Right lobe of liver (tissue), 6 donors: ENCODE measurements at regions not wholly inside any gene's neighbourhood (a gene's known extent, or its start where the extent isn't known, plus 50 kb on each side); places are given as distances from the start of the nearest gene placed in this dataset.

Experiments used
- ATAC-seq, 4 donors: fragments of 200-7000 bp; cut with Tn5 transposase; one replicate each; pipeline ENCODE4 v1.9.1; 2020; ENCODE audit warnings: mild to moderate bottlenecking in 4 of 4, moderate library complexity in 4 of 4
- DNase-seq, 3 donors: peaks; one replicate each; pipeline ENCODE4 v3.0.0-alpha.2; 2020
- H3K27ac ChIP-seq, 3 donors: fragments of 200-600 bp; one replicate each; pipeline ENCODE4 v1.8.0; 2022
- H3K27me3 ChIP-seq, 2 donors: fragments of 200-600 bp; one replicate each; pipeline ENCODE4 v1.8.0; 2022
- H3K36me3 ChIP-seq, 4 donors: fragments of 200-600 bp; sonication (generic) in 1 of 4; one replicate each; pipeline versions ENCODE4 v1.5.1 to v1.8.0; 2017 to 2022; ENCODE audit warnings: control low read depth in 1 of 4
- H3K4me1 ChIP-seq, 4 donors: fragments of 200-600 bp; sonication (generic) in 1 of 4; one replicate each; pipeline versions ENCODE4 v1.5.1 to v1.8.0; 2017 to 2022; ENCODE audit warnings: control low read depth in 1 of 4
- H3K4me3 ChIP-seq, 3 donors: fragments of 200-600 bp; one replicate each; pipeline ENCODE4 v1.8.0; 2022
- H3K9me3 ChIP-seq, 4 donors: fragments of 200-600 bp; sonication (generic) in 1 of 4; one replicate each; pipeline versions ENCODE4 v1.5.1 to v1.8.0; 2017 to 2022; ENCODE audit warnings: control low read depth in 1 of 4
- POLR2A ChIP-seq: fragments of 450-650 bp; IDR thresholded peaks from one replicate; pipeline ENCODE4 v1.6.1; 2017; ENCODE audit warnings: antibody characterized with exemption, mild to moderate bottlenecking
- WGBS: methylation state at CpG from one replicate; pipeline ENCODE4 v1.1.6; 2018; ENCODE audit warnings: low coverage, low lambda C conversion rate; ENCODE audit not compliant: insufficient coverage; ENCODE audit errors: missing lambda C conversion rate; 5-methylcytosine and 5-hydroxymethylcytosine counted together
- intact Hi-C, 2 donors: fragments of 100-400 bp; cut with DNase I; formaldehyde crosslinking; loops; one replicate each; pipeline versions ENCODE4 v1.11.2 to v1.14.1; 2022
- TF ChIP-seq, protein P1 (sequence below), 4 donors: fragments of 200-600 bp in 3 of 4; fragments of 450-650 bp in 1 of 4; IDR thresholded peaks; one replicate each; pipeline versions ENCODE4 v1.5.1 to v1.8.0; 2016 to 2022; ENCODE audit warnings: antibody characterized with exemption in 4 of 4, mild to moderate bottlenecking in 2 of 4
- donor health status: DM: no; HTN: yes; CAD: no.
- donor health status: DM: no; HTN: no; CAD: no.
- donor health status: DM: no; HTN: no; CAD: no.
- donor health status: DM: no; HTN: yes; CAD: no.
- donor health status: DM: no; HTN: yes; CAD: no.

DNA sequence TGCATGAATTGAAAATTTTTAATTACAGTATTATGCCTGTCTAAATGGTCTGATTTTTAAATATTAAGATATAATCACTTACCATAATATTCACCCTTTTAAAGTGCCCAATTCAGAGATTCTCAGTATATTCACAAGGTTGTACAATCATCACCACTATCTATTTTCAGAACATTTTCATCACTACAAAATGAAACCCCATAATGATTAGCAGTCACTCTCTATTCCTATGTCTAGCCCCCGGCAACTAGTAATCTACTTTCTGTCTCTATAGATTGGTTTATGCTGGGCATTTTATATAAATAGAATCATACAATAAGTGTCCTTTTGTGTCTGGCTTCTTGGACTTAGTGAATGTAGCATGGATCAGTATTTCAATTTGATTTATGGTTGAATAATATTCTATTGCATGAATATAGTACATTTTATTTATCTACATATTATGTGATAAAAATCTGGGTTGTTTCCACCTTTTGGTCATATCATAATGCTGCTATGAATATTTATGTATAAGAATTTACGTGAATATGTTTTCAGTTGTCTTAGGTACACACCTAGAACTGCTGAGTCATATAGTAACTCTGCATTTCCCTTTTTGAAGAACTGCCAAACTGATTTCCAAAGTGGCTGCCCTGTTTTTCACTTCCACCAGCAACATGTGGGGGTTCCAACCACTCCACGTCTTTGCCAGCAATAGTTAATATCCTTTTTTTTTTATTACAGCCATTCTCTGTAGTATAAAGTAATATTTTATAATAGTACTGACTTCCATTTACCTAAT, 485.7 kb upstream of the ZNF385D start:
- 38% methylated on average over 3 of the region's 3 CpGs for WGBS
- no peak overlapping the region for H3K27ac ChIP-seq

DNA sequence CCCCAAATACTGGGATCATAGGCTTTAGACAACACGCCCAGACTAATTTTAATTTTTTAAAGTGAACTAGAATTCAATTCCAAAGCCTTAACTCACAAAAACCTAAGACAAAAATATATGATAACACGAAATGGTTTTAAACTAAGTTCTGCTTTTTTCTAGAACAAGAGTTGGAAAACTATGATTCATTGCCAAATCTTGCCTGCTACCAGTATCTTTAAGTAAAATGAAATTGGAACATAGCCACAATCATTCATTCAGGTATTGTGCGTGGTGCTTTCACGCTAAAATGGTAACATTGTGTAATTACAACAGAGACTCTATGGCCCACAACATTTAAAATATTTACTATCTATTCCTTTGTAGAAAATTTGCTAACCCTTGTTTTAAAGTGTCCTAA, 488.0 kb upstream of the ZNF385D start:
- WGBS: 56% methylated on average over 4 of the region's 4 CpGs
- DNase-seq (no peak), ATAC-seq (no peak)
- Histone ChIP-seq H3K27ac (no peak overlapping the region), H3K36me3 (no peaks in the 10 kb centered on the region), H3K4me1 (no peaks in the 10 kb centered on the region), H3K4me3 (no peak overlapping the region), H3K27me3 (no peaks in the 10 kb centered on the region), H3K9me3 (no peaks in the 10 kb centered on the region)
- TF ChIP-seq, protein P1, sequence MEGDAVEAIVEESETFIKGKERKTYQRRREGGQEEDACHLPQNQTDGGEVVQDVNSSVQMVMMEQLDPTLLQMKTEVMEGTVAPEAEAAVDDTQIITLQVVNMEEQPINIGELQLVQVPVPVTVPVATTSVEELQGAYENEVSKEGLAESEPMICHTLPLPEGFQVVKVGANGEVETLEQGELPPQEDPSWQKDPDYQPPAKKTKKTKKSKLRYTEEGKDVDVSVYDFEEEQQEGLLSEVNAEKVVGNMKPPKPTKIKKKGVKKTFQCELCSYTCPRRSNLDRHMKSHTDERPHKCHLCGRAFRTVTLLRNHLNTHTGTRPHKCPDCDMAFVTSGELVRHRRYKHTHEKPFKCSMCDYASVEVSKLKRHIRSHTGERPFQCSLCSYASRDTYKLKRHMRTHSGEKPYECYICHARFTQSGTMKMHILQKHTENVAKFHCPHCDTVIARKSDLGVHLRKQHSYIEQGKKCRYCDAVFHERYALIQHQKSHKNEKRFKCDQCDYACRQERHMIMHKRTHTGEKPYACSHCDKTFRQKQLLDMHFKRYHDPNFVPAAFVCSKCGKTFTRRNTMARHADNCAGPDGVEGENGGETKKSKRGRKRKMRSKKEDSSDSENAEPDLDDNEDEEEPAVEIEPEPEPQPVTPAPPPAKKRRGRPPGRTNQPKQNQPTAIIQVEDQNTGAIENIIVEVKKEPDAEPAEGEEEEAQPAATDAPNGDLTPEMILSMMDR (IDR thresholded peaks at IDR 0.05): no peak
- TF ChIP-seq POLR2A: no peak
- intact Hi-C loops: no loop called here

More for the DNA sequence above, 485.7 kb upstream of the ZNF385D start:
- Histone ChIP-seq H3K4me1 (no peaks in the 10 kb centered on the region), H3K9me3 (no peaks in the 10 kb centered on the region), H3K27me3 (no peaks in the 10 kb centered on the region), H3K4me3 (no peak overlapping the region), H3K36me3 (no peaks in the 10 kb centered on the region)
- ATAC-seq: no peak
- intact Hi-C loops: no loop called here
- no peak for DNase-seq
- TF ChIP-seq, protein P1 (IDR thresholded peaks at IDR 0.05): no peak
- no peak for TF ChIP-seq POLR2A

DNA sequence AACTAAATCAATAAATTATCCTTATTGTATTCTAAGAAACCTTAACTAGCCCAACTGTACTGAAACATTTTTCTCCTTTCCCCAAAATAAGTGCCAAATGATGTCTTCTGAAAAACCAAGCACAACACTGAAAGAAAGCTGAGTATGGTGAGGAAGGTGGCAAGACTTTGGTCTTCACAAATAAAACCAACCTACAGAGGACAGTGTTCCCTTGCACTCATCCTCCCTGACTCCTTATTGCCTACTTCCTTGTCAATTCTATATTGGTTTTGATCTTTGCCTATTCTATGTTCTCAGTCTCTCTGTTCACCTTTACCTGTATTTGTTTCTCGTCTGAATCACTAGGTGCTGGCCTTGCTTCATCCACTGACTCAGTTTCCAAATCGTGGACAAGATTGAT, 490.1 kb upstream of the ZNF385D start:
- intact Hi-C loops: no loop called here
- H3K36me3 ChIP-seq: no peaks in the 10 kb centered on the region
- no peak overlapping the region for H3K4me3 ChIP-seq
- ATAC-seq (no peak), DNase-seq (no peak)
- TF ChIP-seq POLR2A: no peak
- TF ChIP-seq, protein P1 (IDR thresholded peaks at IDR 0.05): no peak
- no peaks in the 10 kb centered on the region for H3K9me3 ChIP-seq
- H3K4me1 ChIP-seq: no peaks in the 10 kb centered on the region
- 60% methylated on average over 2 of the region's 2 CpGs for WGBS
- no peak overlapping the region for H3K27ac ChIP-seq
- no peaks in the 10 kb centered on the region for H3K27me3 ChIP-seq

DNA sequence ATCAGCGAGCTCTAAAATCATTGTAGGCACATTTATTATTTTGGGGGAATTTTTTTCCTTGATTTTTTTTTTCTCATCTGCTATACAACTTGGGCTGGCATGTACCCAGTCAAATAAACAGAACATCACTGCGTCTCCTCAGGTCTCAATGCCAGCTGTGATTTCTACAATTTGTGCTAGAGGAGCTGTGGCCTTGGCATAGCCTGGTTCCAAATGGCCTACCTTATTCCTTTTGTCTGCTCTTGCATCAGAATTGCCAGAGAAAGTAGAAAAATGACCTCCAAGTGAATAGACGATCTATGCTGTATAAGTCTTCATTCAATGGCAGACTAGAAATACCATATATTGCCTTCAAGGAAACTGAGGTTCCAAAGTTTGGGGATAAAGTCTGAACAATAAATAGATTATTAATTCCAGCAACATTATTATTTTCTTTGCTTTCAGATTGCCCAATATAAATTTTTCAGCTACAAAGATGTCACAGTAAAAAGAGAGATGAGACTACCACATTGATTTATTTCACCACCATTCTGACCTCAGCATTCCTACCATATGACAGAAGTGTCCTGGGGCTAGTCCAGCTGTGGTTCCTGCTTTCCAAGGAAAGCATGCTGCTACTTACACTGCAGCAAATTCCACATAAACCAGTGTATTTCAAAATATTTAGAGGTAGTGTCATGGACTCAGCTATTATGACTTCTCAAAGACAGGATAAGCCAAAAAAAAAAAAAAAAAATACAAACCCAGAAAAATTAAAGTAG, 493.9 kb upstream of the ZNF385D start:
- ATAC-seq: no peak
- no peaks in the 10 kb centered on the region for H3K27me3 ChIP-seq

More for the DNA sequence above, 493.9 kb upstream of the ZNF385D start:
- Histone ChIP-seq H3K4me1 (no peaks in the 10 kb centered on the region), H3K4me3 (no peak overlapping the region), H3K36me3 (no peaks in the 10 kb centered on the region), H3K27ac (no peak overlapping the region), H3K9me3 (no peaks in the 10 kb centered on the region)
- no peak for DNase-seq
- 77% methylated on average over 3 of the region's 3 CpGs for WGBS
- intact Hi-C loops: no loop called here
- TF ChIP-seq, protein P1 (IDR thresholded peaks at IDR 0.05): no peak
- no peak for TF ChIP-seq POLR2A
